ENCODE measurements at regions not wholly inside any gene's neighbourhood (a gene's known extent, or its start where the extent isn't known, plus 50 kb on each side); places are given as distances from the start of the nearest gene placed in this dataset.

DNA sequence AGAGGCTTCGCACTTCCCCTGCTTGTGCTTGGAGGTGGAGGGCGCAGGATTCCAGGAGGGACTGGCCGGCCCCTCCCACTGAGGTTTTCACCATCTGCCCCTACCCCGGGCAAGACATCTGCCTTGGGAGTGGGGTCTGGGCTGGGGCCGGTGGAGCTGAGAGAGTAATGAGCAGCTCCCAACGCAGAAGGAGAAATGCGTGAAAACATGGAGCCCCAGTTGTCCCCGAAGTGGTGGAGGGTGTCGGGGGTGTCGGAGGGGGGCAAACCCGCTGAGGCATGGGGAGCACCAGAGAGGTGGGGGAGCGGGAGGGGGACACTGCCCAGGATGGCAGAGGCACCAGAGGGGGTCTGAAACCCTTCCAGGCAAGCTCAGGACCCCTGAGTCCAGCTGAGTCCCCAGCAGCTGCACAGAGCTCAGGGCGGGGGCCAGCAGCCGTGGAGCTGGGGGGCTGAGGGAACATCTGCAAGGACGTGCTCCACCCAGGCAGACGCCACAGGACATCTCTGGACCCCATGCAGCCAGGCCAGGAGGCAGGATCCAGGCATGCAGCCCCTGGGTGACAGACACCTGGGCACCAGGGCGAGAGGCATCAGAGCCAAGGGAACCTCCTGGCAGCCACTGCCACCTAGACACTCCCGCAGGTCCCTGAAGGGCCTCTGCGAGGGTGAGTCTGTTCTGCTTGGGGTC, 110.6 kb downstream of the SIK1 start:
- no peak for DNase-seq

DNA sequence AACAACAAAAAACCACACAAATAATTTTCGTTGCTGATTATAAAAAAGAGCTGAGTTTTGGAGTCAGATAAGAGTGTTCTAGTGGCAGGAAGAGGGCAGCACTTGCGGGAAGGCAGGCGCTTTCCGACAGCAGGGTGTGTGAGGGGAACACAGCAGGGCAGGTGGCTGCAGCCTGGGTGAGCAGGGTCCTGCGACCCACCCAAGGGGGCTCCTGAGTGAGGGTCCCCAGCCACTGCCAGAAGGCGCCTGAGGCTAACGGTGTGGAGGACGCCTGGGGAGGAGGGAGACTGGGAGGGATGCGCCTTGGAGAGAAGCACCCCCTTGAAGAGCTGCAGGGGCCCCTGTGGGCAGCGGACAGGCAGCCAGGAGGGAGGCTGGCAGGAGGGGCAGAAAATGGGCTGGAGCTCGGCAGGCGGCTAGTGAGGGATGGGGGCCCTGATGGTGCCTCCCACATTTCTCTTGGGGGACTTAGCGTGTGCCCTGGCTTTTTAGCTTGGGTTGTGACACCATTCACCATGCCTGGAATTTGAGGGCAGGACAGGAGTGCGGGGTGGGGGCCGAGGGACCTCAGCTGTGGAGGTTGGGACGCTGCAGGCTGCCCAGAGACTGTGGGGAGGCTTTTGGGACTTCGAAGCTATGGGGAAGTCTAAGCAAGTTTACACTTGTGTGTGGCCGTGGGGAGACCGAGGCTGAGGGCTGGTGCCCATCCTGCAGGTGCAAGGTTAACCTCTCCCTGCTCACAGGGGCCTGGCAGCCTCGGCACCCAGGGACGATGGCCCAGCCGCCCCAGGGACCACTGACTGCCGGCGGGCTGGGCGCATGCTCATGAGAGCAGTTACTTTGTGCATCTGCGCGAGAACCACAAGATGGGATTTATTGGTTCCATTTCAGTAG, 111.4 kb downstream of the SIK1 start:
- DNase-seq = no peak

DNA sequence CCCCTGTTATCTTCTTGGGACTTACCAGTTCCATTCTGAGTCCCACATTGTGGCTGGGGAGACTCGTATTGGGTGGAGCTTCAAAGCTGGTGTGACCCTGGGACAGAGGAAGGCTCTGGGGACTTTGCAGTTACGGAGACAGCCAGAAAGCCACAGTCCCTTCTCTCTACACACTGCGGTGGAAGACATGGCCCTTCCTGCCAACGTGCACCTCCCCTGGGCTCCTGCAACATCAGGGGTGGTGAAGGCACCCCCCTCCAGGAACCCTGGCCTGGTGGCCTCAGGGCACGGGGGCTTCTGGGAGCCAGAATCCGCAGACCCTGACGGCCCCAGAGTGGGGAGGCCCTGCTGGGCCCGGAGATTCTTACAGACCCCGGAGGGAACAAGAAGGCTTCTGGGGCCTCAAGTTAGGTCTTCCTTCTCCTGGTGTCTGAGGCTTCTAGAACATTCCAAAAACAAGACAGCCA, 113.0 kb downstream of the SIK1 start:
- no peak for DNase-seq

DNA sequence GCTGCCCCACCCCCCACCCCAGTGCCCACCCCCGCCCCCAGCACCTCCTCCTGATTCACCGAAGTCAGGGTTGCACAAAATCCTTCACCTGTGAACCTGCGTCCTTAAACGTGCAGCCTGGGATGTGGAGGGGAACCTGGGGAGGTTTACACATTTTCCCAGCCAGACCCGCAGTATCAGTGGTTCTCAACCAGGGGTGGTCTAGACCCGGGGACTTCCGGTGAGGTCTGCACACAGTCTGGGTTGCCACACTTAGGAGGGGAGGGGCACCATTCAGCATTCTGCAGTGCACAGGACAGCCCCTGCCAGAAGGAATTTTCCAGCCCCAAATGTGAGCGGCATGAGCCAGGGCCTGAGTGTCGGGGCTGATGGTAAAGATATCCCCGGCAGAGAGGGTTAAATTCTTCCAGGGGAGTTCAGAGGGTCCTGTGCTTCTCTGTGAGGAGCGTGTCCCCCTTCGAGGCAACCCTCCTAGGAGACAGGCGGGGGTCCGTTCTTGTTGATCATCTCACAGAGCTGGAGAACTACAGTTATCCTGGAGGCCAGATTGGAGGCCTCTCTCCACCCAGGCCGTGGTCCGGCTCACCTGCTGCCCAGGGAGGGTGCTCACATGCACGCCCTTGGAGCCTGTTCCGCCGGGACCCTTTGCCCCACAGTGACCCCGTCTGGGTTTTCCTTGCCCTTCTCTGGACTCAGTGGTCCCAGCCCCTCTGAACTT, 113.6 kb downstream of the SIK1 start:
- DNase-seq = no peak

DNA sequence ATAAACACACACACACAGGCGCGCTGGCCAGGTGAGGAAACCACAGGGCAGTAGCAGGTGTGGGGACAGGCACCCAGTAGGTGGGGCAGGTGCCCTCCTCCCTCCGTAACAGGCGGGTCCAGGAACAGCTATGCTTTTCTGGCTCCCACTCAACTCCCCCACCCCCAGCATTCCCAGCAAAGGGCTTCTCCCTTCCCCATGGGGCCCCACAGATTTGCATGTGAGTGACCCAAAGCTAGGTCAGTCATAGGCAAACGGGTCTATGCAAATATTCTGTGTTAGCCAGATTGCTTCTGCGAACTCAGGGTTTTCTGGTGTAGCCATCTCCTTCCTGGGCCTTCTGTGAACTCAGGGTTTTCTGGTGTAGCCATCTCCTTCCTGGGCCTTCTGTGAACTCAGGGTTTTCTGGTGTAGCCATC, 114.2 kb downstream of the SIK1 start:
- peak; percentile 58 for DNase-seq

DNA sequence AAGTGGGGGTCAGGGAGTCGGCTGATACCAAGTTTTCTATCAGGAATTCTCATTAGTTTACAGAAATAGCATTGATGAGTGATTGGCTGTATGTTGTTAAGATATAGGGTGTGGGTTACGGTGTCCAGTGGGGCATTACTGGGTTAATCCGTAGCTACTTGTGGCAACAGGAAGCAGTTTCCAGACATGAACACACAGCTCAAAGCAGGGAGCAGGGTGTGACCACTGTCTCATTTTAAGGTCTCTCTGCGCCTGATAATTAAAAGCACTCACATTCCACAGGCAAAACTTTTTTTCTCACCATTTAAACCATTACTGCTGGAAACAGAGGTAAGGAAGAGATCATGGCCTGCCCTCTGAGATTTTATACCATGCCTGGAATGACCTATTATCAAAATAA, 114.9 kb downstream of the SIK1 start:
- DNase-seq = peak; percentile 53

DNA sequence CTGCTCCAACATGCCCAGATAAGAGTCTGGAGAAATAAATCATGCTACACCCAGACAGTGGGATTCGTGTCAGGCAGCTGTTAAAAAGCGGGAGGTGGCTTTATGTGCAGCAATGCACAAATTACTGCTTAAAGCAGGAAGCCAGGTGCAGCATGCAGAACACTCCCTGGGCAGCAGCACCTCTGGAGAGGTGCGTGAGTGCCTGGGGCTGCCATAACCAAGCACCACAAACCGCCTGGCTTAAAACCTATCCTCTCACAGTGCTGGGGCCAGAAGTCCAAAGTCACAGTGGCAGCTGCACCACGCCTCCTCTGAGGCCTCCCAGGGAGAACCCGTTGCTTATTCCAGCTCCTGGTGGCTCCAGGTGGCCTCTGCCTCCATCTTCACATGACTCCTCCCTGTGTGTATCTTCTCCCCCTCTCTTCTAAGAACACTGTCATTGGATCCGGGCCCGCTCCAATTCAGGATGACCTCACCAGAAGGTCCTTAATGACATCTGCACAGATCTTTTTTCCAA, 115.6 kb downstream of the SIK1 start:
- peak; percentile 92 for DNase-seq

DNA sequence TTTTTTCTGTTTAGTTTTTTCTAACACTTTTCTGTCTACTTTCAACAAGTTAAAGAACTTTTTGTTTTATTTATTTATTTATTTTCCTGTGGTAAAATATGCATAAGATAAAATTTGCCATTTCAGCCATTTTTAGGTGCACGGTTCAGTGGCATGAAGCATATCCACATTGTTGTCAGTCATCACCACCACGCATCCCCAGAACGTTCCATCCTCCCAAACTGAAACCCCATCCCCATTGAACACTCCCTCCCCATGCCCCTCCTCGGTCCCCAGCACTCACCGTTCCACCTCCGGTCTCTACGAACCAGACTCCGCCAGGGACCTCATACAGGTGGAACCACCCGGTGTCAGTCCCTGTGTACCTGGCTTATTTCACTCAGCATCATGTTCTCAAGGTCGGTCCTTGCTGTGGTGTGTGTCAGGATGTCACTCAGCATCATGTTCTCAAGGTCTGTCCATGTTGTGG, 118.1 kb downstream of the SIK1 start:
- DNase-seq = no peak

DNA sequence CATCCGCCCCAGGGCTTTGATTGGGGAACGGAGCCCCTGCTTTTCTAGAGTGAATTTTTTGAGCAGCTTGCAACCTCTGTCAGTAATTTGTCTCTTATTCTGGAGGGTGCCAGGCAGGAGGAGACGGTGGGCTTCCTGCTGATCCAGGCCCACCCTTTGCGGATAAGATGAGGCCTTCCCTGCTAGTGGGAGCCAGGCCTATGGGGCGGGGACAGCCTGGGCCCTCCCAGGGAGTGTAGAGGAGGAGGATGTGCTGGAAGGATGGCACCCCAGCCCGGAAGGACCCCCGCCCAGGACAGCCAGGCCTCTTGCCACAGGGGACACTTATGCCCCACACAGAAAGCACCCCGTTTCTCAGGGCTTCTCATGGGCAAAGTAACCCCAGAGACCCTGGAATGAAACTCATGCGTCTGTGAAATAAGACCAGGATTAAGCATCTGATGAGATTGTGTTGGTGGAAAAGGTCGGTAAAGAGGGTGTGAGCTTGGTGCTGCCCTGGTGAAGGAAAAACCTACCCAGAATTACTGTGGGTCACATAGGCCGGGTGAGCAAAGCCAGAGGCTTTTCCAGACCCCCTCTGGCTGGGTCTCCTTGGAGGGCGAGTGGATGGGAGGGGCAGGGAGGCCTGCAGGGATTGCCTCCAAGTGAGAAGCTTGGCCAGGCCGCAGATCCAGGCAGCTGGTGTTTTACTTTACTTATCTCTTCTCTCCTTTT, 118.7 kb downstream of the SIK1 start:
- DNase-seq = no peak

DNA sequence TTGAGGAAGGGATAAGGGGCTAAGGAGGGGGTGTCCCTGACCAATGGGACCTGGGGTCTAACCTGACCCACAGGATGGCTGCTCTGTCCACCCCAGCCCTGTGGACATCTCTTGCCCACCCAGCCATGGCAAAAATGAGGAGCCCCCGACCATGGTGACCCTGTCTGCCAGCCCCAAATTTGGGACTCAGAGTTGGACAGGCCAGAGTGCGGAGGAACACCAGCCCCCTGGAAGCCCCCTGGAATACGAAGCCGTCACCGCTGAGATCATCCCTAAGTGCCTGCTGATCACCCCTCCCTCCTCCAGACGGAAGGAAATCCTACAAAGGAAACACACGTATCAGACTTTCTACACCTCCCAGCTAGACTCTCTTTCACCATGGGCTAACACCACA, 119.3 kb downstream of the SIK1 start:
- peak; percentile 19 for DNase-seq

DNA sequence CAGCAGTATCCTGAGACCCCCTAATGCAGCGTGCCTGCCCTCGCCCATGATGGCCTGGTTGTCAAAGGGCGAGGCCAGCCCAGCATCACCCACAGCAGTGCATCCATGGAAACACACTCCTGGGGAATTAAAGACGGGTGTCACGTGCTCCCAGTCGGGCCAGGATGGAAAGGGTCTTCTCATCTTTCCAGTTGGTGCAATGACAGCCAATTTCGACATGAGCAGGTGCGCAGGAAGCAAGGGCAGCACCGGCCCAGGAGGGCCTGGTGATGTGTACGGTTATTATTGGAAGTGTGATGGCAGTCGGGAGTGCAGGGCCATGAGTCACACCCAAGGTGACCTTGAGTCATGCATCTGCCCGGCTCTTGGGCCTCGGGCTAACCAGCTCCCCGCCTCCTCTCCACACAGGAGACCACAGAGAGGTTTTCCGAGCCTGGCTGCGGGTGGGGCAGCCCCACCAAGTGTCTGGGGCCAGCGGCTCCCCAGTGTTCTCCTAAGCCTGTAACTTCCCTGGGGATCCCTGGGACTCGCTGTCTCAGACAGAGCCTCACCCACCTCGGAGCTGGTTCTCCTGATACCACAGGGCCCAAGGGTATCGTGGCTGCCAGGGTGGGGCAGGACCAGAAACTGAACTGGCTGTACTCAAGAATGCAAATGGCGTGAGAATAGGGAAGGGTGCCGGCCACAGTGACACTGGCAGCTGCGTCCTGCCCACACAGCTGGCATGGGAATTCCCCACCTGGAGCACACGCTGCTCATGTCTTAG, 119.8 kb downstream of the SIK1 start:
- peak; percentile 96 for DNase-seq

DNA sequence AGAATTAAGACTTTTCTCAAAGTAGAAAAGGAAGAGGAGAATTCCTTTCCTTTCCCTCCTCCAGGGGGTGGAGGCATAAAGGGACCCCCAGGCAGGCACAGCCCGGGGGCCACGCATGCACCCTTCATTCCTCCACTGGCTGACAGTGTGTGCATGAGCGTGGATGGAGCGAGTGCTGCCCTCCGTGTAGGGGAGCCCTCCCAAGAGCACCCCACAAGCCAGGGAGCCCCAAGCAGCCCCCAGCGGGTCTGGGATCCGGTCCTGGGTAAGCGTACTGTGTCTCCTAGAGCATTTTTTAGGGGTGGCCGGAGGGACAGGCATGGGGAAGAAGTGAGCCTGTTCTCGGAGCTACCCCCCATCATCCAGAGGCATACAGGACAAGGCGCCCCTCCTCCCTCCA, 120.5 kb downstream of the SIK1 start:
- no peak for DNase-seq

DNA sequence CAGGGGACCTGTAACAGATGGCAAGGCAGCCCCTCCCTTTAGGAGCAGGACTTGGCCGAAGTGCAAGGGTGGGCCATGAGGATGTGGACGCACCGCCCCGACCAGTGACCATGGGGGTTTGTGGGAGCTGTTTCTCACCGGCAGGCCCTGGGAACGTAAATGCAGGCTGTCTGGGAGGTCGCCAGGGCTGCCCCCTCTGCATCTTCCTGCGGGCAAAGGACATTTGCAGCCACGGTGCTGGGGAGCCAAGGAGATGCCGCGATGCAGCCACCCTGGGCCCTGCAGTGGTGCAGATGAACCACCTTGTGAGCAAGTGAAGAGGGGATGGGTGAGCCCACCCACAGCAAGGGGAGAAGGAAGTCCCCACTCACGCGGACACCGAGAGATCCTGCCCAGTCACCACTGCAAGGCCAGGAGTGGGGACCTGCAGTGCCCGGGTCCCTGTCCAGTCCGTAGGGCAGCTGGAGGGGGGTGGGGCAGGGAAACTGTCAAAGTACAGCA, 121.1 kb downstream of the SIK1 start:
- no peak for DNase-seq

DNA sequence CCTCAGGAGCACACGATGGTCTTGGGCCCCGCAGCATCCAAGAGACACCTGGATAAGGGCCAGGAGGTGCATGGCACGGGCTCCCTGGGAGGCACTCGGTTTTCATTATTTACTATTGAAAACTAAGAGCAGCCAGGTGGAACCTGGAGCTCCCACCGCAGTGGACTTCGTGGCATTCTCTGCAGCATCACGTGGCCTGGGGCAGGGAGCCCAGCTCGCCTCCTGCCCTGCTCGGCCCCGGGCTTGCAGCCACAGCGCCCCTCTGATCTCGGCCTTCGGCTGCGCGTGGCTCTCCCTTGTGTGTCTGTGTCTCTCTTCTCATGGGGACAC, 121.6 kb downstream of the SIK1 start:
- DNase-seq = peak; percentile 18

DNA sequence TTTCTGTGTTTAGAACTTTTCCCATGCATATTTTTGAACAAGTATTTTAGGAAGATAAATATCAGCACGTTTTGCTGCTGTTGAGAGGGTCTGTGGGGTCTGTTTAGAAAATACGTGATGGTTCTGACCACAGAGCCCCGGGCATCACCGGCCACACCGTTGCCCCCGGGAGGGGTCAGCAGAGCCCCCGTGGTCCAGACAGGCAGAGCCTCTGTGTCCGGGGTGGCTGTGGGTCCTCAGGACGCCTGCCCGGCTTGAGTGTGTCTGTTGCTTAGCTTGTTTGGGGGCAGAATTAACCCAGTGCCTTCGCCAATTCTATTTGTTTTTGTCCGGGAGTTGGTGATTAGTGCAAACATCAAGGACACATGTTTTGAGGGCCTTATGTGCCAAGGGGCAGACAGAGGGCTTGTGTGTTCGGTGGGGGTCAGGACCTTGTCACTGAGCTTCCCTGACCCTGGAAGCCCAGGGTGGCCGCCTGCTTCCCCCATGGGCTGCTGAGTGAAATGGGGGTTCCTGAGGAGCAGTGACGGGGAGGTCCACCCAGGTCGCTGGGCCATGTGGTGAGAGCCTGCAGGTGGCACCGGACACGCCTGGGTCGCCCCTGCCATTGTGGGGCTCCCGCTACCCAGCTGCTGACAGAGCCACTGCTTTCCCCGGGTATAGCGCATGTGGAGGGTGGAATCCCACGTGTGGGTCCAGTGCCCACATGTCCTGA, 122.2 kb downstream of the SIK1 start:
- DNase-seq = no peak

DNA sequence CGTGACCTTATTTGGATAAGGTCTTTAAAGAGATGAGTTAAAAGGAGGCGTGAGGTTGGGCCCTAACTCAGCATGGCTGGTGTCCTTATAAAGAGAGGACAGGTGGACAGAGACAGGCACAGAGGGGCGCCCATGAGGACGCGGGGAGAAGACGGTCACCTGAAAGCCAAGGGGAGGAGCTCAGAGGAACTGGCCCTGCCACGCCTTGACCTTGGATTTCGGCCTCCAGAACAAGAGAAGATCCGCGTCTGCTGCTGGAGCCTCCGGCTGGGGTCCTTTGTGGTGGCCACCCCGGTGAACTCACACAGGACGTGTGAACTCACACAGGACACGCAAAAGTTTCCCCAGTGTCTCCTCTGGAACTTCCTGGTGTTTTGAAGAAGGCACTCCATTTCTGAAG, 122.7 kb downstream of the SIK1 start:
- no peak for DNase-seq

DNA sequence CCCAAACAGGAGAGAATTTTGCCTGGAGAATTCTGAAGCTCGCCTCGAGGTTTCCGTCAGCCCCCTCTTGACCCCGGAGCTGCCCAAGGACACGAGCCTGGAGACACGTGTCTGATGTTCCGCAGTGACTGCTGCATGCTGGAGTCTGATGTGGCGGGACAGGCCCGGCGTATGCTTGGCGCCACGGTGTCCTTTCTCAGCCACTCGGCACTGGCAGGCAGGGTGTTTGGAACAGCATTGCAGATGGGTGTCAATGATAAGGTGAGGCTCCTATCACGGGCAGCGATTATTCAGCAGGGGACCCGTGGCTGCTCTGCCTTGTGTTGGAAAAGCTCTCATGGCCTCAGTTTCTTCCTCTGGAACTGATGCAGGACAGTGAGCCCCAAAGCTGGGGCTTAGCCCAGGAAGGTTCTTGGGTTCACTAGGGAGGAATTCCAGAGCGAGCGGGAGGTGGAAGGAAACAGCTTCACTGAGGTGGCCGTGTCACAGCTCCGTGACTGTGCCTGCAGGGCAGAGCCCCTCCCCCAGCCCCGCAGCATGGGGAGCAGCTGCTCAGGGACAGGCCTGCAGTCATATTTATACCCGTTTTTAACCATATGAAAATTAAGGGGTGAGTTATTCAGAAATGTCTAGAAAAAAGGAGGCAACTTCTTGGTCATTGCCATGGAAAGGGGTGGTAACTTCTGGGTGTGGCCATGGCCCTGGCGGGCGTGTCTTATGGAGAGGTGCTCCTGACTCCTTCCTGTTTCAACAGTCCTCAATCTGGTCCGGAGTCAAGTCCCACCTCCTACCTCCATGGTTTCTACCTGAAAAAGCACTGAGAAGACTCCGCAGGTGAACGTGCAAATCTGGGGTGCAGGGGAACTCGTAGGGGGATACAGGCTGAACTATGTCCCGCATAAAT, 123.4 kb downstream of the SIK1 start:
- no peak for DNase-seq

DNA sequence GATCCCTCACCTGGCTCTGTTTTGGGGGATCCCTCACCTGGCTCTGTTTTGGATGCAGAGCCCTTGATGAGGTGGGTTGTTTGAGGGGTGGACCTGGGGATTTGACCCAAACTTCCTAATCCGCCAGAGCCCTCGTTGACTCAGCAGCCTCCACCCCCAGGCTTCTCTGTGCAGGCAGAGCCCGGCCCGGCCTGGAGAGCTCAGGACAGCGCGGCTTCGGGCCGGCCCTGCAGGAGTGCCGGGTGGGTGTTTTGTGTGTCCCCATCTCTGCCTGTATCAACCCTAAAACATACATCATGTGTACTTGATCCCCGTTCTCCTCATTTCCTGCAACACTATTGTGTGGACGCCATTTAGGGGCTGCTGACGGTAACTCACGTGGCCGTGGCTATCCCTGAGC, 124.2 kb downstream of the SIK1 start:
- no peak for DNase-seq

DNA sequence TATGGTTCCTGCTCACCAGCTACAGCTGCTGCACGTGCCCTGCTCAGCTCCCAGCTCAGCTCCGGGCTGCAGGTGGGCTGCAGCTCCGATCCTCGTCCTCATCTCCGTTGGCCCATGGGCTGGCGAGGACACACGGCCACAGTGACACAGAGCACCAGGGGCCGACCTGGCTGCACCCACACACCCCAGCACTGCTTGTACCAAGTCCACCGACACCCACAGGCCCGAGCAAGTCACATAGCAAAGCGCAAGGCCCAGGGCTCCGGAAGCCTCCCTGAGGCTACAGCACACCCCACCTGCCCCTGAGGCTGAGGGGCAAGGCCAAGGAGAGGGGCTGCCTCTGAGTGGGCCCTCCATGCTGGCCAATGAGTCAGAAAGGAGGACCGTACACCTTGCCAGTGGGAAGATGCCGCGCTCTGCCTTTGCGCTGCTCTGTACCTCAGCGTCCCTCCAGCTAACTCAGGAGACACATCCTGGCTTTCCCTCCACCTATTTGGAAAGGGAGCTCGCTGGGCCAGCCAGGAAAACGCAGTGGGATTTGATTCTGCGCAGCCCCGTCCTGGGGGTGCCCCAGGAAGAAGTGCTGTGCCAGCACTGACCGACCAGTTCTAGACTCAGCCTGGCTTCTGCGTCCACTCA, 124.8 kb downstream of the SIK1 start:
- no peak for DNase-seq

All from DMS53 (cell line).